ENCODE measurements at regions not wholly inside any gene's neighbourhood (a gene's known extent, or its start where the extent isn't known, plus 50 kb on each side); places are given as distances from the start of the nearest gene placed in this dataset.

DNA sequence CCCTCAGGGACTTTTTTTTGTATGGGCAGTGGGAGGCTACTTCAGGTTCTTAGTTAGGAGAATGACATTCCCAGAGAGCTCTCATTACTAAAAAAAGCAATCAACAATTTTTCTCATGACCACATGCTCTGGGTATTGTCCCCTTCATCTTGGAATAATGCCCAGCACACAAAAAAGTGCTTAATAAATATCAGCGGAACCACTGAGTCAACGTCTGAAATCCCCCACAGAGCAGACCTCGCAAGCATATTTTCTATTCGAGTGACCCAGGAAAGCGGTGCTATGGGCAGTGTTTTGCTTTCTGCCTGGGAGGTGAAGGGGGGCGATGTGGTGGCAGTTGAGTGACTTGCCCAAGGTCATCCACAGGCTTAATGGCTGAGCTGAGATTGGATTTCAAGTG is 493.4 kb upstream of the ZMIZ1 start:
- DNase-seq = no peak

DNA sequence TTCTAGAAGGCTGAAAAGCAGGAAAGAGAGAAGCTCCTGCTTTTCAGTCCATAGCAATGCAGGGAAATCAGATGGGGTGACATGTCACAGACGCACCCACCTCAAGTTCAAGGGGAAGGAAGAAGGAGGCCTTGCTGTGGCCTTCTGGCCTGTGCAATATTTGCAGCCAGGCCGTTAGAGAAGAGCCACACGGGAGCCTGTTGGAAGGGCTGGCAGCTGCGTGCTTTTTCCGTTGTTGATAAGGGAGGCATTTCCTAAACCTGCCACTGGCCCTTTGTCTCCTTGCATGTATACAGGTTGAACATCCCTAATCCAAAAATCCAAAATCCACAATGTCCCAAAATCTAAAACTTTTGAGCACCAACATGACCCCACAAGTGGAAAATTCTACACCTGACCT is 492.5 kb upstream of the ZMIZ1 start:
- DNase-seq = no peak

DNA sequence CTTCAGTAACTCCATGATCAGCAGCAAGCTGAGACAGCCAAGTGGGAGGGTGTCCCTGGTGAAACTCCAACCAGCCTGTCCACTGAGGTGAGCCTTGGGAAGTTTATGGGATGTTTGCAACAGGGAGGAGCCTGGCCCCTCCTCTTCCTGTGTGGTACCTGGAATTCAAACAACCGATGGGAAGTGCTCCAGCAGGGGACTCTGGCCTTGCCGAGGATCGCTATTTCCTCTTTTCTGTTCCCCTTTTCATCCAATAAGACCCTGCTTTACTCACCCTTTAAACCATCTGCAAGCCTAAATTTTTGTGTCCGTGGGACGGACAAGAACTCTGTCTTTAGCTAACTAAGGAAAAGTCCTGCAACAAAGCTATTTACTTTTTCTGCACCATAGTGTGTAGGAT is 491.1 kb upstream of the ZMIZ1 start:
- no peak for DNase-seq

DNA sequence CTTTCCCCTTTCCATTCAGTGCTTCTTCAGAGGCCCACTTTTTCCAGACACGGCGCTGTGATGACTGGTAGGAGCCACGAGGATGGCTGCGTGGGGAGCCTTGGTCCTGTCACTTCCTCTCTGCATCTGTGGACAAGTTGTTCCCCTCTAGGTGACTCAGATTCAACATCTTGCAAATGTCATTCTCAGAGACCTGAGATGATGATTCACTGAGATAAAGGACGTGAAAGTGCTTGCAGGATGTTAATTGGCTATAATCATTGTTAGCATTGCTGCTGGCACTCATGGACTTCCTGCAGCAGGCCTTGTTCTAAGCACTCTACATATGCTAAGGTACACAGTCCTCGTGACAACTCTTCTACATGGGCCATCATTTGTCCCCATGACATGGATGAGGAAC is 489.8 kb upstream of the ZMIZ1 start:
- DNase-seq = peak; percentile 9

DNA sequence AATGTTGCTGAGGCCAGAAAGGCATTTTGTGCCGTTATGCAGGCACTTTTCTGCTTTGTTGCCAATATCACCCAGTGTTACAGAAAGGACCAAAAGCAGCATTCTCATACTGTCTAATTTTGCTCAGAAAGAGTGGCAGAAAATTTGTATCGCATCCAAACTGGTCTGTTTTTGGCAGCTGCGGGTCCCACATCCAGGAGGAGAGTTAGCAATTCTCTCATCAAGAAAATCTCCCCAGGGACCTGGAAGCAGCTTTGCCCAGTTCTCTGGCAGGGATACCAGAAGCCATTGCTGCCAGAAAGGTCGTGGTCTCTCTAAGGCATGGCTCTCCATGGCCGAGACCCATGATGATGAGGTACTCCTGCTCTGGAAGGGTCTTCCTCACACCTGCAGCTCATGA is 489.2 kb upstream of the ZMIZ1 start:
- no peak for DNase-seq

DNA sequence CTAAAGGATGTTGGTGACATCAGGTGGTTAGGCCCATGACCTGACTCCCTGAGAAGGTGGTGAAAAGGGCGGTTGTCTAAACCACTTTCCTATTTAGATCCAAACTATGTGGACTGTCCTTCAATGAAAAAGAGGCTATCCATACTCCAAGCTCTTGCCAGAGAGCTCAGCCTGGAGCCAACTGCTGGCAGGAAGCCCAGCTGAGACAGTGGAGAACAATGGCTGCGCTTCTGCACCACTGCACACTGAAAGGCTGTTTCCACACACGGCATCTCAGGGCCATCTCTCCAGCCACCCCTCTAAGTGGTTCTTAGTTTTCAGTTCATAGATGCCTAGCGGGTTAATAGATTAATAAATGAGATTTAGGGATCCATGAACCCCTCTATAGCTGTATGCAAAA is 488.8 kb upstream of the ZMIZ1 start:
- no peak for DNase-seq

DNA sequence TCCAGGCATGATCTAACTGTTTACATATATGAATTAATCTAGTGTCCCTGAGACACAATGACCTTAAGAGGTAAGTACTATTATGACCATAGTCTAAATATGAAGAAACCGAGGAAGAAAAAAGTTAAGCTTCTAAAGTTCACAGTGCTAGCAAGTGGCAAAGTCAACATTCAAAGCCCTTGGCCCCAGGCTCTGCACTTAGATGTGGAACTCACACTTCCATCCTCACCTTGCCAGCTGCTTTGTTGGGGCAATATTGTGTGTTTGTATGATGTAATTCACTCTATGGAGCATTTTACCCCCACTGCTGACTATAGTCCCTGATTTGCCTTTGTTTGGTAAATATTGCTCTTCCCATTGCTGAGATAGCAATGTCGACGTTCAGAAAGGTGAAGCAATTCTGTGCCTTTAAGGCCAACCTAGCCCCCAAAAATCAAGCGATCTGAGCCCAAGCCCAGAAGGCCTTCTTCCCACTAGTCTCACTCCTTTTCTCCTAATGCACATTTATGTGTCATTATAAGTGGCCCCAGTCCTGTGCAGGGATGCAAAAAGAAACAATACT is 487.6 kb upstream of the ZMIZ1 start:
- no peak for DNase-seq

DNA sequence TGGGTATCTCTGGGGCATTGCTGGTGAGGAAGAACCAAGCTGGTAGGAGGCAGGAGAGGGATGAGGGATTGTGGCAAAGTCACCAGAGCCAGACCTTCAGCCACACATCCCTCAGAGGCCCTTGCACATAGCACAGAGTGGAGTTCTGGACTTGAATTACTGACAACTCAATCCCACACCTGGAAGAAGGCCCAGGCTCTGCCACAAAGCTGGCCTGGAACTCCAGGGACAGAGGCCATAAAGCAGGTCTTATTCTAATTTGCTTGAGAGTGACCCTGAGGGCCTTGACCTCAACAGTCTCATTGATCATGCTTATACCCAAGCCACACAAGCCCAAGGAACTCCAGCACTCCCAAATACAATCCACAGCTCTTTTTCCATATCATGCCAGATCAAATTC is 486.2 kb upstream of the ZMIZ1 start:
- no peak for DNase-seq

DNA sequence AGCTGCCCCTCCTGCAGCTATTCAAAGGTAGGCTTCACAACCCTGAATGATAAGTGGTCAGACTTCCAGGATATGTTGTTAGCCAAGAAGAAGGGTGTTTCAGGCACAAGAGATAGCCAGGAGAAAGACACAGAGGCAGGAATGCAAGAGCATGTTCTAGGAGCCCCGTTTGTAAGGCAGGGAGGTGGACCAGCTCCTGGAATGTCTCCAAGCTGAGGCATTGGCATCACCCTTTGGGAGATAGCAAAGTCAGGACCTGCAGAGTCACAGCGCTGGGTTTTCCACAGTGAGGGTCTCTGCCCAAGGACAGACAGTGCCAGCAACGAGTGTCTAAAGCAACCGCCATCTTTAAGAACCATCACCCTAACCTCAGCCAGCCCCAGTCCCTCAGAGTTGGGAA is 484.5 kb upstream of the ZMIZ1 start:
- DNase-seq = no peak

DNA sequence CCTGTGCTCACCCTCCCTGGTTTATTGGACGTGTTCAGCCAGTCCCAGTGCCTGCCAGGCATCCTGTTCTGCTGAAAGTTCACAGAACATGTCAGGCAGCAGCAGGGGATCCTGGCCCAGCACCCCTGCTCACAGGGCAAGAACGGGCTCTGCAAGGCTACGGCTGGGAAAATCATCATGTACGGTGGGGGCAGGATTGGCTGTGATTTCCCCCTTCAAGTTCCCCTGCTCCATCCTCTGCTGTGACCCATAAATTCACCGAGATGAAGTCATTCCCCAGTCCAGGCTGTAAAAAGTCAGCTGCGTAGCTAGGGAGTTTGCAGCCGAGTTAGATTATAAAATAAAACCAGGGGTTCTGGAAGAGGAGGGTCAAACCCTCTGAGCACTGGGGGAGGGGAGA is 484.1 kb upstream of the ZMIZ1 start:
- no peak for DNase-seq

DNA sequence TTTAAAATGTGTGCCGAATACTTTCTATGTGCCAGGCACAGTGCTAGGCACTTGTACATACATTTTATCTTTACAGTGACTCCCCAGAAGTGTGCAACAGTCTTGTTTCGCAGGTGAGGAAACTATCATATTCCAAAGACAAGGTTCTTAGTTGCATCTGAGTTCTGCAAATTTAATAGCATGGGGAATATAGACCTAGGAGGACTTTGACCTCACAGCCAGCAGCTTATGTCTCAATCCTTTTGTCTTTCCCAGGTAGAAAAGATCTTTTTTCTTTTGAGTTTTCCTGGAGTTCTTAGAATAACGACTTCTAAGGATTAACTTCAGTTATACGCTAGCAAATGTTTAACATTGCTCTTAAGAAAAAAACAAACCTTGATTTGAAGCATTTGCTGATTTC is 482.8 kb upstream of the ZMIZ1 start:
- no peak for DNase-seq

DNA sequence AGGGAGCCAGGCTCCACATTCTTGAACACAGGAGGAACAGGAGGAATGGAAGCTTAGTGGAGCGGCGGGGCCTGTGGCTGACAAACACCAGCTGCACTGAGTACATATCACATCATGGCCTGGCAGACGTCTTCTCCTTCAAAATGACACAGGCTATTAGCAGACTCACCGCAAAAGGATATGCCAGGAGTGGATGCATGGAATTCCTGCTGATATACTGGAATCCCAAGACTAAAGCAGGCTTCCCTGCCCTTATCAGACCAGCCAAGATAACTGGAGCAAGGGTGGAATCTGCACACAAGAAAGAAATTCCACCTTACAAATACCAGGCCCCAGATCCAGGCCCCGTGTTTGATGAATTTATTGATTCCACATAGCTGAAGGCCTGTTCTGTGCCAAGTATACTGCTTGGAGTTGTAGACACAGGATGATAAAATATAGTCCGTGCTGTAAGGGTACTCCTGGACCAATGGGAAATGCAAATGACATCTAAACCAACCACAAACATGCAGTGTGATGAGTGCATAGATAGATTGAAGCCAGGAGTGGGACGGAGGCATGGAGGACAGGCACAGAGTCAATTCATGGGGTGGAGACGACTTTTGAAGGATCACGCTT is 480.5 kb upstream of the ZMIZ1 start:
- DNase-seq = no peak

DNA sequence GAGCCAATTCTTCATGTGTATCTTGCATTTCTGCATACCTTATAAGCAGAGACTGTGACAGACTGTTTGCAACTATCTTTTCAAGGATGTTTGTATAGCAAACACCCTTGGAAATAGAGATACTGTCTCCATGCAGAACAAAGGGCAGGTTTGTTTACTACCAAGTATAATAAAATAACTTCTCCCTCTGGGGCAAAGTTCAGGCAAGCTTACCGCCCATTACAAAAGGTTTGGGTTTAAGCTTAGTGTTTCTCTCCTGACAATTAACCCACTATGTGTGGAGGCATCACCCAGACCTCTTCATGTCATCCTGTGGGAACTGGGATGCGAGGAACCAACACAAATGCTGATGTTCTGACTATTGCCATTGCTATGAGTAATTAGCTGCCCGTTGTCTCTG is 479.1 kb upstream of the ZMIZ1 start:
- DNase-seq = no peak

DNA sequence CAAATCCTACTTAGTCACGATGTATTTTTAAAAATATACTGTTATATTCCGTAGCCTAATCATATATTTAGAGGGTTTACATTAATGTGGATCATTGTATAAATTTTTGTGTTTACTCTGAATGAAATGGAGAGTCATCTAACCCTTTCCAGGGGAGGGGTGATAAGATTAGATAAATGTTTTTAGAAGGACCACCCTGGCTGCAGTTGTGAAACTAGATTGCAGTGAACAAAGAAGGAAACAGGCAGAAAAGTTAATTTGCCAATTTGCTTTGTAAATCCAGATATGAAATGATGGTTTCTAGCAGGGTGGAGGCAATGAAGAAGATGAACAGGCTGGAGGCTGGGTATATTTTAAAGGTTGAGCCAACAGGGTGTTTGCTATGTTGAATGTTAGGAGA is 477.7 kb upstream of the ZMIZ1 start:
- no peak for DNase-seq

DNA sequence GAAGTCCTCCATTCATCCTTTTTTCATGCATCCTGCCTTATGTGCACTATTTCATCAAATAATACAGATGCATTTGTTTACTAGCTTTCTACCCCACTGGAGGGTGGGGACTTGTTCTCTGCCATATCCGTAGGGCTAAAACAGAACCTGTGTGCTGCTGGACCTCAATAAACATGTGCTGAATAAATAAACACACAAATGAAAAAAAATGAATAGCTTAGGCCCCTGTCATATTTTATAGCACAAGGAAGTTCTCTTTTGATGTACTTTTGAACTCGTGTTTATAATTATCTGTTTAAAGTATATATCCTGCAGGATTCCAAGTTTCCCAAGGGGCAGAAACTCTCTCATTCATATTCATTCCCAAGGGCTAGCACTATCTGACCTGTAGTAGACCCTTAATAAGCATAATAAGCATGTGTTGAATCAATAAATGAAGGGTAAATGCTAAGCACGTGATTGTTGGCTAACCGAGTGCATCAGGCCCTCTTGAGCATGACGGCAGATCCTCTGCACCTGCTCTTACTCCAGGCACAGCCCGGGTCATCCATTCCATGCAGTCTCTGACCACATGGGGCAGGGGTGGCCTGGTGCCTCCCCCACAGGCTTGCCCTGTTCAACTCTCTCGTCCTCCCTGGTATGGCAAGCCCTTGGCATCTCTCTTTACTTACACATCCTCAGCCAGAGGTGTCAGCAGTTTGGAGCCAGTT is 474.1 kb upstream of the ZMIZ1 start:
- DNase-seq = no peak

DNA sequence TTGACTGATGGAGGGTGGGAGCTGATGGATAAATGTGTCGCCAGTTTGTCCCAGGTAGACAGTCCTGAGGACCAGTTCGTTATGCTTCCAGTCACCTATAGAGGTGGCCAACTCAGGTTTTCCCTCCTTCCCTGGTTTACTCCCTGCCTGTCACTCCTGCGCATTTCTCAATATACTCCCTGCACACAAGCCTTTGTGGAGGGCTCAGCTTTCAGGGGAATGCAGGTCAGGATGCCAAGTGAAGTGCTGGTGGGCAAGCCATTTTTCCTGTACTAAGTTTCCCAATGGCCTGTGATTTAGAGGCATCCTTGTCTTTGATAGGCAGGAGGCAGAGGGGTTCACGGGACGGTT is 473.5 kb upstream of the ZMIZ1 start:
- DNase-seq = no peak

DNA sequence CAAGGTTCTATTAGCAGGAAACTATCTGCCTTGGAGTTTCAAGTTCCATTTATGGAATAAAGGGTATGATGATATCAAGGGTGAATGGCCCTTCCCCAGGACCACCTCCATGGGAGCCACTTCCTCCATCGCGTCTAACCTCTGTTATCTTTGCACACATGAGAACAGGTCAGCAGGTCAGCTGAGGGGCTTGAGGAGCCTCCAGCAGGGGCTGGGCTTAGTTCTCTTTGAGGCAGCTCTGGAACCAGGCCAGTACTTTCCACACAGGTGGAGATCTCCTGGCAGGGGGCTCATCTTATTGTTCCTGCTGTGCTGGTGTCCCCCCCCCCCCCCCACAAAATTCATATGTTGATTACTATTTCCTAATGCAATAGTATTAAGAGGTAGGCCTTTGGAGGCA is 472.2 kb upstream of the ZMIZ1 start:
- DNase-seq = no peak

DNA sequence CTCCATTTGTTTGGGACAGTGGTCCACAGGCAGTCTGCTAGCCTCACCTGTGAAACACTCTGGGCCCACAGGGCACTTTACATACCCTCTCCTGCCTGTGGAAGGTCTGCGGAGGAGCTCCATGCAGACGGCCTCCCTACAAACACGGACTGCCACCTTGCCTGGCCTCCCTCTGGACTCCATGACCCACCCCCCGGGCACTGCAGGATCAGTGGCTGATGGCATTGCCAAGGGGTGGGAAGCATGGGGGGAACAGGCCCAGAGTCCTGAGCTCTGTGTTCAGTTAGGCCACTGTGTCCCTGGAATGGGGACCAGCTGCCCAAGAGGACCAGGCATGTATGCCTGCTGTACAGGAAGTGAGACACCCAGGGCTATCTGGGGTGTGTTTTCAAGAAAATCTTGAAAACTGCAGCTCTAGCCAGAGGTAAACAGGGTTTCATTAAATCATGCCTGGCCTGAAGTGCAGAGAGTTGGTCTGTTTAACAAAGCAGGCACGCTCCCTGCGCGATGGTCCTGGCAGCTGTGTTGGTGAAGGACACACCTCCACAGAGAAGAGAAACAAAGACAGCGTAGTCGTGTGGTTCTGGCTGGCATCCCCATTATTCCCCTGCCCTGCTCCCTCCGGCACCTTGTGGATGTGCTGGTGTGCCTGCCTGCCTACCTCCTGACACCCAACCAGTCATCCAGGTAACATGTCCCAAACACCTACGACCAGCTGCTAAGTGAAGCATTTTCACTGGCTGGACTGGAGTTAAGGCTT is 470.8 kb upstream of the ZMIZ1 start:
- no peak for DNase-seq

DNA sequence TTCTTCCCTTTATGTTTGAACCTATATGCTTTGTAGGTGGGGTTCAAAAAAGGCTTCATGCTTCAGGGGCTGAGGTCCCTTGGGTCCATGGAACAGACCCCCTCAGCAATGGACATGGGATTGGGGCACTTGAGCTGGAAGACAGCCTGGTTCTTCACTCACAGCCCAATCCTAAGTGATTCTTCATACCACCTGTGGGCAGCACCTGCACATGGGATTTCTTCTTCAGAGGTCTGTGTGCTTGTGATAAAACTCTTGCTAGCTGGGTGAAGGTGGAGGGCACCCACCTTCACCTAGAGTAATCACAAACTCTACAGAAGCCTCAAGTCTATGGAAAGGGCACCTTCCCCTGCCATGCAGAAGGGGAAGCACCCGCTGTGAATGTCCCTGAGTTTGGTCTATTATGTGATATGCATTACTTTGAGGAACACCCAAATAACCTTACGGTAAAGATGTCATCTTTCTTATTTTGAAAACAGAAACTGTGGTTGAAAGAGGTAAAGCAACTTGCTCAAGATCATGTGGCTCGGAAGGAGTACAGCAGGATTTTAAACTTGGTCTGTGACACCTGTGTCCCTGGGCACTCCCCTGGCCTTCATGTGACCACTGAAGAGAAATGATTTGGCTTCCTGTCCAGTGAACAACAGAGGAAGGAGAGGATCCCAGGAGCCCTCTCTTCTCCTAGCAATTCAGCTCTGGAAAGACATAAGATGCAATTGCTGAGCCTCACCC is 469.5 kb upstream of the ZMIZ1 start:
- no peak for DNase-seq

DNA sequence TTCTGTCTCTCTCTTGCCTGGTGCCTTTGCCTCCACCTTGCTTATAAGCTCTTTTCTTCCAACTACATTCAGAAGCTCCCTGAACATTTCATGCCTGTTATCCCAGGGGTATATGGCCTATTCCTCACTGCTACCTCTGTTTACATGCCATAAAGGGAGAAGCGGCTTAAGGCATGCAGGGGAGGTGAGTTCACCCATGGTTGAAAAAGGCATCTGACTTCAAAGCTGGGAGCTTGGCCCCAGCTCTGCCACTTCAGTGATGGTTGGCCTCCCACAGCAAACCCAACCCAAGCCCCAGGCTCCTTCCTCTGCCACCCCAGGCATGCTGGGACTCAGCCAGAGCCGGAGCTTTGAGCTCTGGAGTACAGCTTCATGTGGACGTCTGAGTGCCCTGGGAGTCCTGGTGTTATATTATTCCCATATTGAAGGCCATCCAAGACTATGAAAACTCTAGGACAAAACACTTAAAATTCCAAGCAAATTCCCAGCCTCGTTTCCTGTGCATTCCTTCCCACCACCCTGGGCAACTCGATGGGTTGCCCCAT is 468.6 kb upstream of the ZMIZ1 start:
- no peak for DNase-seq

DNA sequence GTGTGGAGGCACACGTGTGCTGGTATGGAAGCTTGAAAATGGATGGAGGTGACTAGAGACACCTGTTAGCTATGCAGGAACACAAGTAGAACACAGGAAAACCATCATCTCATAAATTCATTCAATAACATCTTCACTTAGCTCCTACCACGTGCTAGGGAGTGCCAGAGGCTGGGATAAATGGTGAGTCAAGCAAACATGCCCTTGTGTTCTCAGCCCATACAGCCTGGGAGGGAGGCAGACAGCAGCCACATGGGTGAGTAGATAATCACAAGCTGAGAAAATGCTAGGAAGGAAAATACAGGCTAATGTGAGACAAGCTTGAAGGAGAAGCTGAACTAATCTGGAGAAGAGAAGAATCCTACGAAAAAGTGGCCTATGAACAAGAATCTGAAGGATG is 468.0 kb upstream of the ZMIZ1 start:
- no peak for DNase-seq

DNA sequence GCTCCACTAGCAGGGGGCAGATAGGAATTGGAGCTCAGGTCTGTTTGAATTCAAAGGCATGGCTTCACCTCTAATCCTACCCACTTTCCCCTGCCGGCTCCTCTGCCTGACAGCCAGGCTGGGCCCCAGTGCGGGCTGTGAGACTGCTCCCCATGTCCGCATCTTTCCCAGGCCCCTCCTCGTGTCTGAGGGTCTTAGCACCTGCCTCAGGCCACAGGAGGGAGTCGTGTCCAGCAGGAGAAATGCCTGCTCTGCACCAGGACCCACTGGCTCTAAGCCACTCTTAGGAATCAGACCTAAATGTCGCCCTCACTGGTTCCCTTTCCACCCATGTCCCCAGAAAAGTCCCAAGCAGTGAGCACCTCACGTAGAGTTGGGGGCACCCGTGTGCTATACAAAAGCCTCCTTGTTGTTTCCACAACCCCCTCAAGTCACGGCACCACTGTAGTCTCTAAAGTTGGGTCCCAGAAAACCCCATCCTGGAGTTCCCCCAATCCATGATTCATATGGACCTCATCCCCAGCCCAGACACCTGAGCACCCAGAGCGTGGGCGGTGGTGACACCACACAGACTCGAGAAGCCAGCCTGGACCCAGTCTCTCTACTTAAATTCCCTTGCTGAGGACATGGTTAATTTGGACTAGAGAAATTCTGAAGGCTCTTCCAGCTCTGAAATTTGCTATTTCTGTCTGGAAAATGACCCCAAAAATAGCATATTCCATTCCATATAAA is 466.4 kb upstream of the ZMIZ1 start:
- no peak for DNase-seq

DNA sequence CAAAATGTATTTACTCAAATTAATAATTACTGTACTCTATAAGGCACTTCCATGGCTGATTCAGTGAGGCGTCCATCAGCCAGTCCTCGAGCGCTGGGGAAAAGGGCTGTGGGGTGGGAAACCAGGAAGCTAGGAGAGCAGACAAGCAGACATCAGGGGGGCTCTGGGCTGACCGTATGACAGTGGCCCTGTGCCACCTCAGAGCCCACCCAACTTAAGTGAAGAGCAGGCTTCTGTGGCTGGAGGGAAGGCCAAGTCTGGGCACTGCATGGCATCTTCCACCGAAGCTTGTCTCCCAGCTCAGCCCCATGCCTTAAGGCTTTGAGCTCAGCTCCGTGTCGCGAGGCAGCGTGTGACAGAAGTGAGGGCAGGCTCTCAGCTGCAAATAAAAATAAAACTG is 464.5 kb upstream of the ZMIZ1 start:
- DNase-seq = no peak
